Ovary (tissue), 7 donors: ENCODE measurements at regions not wholly inside any gene's neighbourhood (a gene's known extent, or its start where the extent isn't known, plus 50 kb on each side); places are given as distances from the start of the nearest gene placed in this dataset.

ENCODE experiments used
- DNase-seq, 5 donors: peaks; one replicate each; pipeline ENCODE4 v3.0.0-alpha.2; 2019 to 2020
- H3K27ac ChIP-seq, 2 donors: fragments of 200-600 bp; one replicate each; pipeline versions ENCODE4 v1.5.1 to v1.8.0; 2019 to 2022
- H3K27me3 ChIP-seq: fragments of 200-600 bp; one replicate; pipeline ENCODE4 v1.8.0; 2022
- H3K36me3 ChIP-seq: fragments of 200-600 bp; sonication (generic); one replicate; pipeline ENCODE4 v1.5.1; 2019
- H3K4me1 ChIP-seq: one replicate; pipeline ENCODE4 v1.8.1; 2013; ENCODE audit warnings: mild to moderate bottlenecking, moderate library complexity; ENCODE audit not compliant: insufficient read depth
- H3K4me3 ChIP-seq: fragments of 200-600 bp; sonication (generic); one replicate; pipeline ENCODE4 v1.5.1; 2017
- H3K9me3 ChIP-seq, 2 donors: fragments of 200-600 bp in 1 of 2; sonication (generic) in 1 of 2; one replicate each; pipeline versions ENCODE4 v1.5.1 to v1.8.1; 2013 to 2019; ENCODE audit warnings: mild to moderate bottlenecking in 1 of 2, moderate library complexity in 1 of 2
- CTCF ChIP-seq, 3 donors: fragments of 450-650 bp in 2 of 3; fragments of 200-600 bp in 1 of 3; IDR thresholded peaks; one replicate each; pipeline versions ENCODE4 v1.5.1 to v1.8.0; 2016 to 2022; ENCODE audit warnings: antibody characterized with exemption in 3 of 3, mild to moderate bottlenecking in 1 of 3
- EP300 ChIP-seq: sonication (generic); formaldehyde crosslinking; IDR thresholded peaks from one replicate; pipeline ENCODE4 v1.6.1; 2017; ENCODE audit warnings: antibody characterized with exemption
- POLR2A ChIP-seq: fragments of 450-650 bp; IDR thresholded peaks from one replicate; pipeline ENCODE4 v1.6.1; 2017; ENCODE audit warnings: antibody characterized with exemption, mild to moderate bottlenecking, moderate library complexity
- WGBS, 3 donors: extraction: QIAGEN DNeasy Blood & Tissue Kit in 1 of 3; methylation state at CpG; one replicate each; pipeline versions ENCODE4 v1.1.5 to v1.1.7; 2013 to 2017; 5-methylcytosine and 5-hydroxymethylcytosine counted together
- intact Hi-C, 4 donors: fragments of 100-400 bp; cut with DNase I; formaldehyde crosslinking; loops; one replicate each; pipeline versions ENCODE4 v1.11.0 to v1.15.1; 2022 to 2023
- donor health status: DM: no; HTN: no; CAD: no; lungs with moderate emphysema.
- donor health status: DM: no; HTN: no; CAD: no.
- donor health status: Bipolar disorder and iron deficiency.
- donor health status: DM: no; HTN: no; CAD: no.
- donor health status: DM: yes; HTN: yes; CAD: no.

GRCh38 chr3:161559177-161559998, 62.8 kb downstream of the OTOL1 start:
- no peak for DNase-seq
- Histone ChIP-seq H3K27ac (no peak overlapping the region), H3K9me3 (no peaks in the 10 kb centered on the region), H3K4me3 (no peak overlapping the region), H3K36me3 (no peaks in the 10 kb centered on the region), H3K4me1 (no peaks in the 10 kb centered on the region), H3K27me3 (no peaks in the 10 kb centered on the region)
- TF ChIP-seq EP300 (no peak), CTCF (IDR thresholded peaks at IDR 0.05) (peak in 1 of 3 donors; percentile 29)
- intact Hi-C loops: no loop called here
- 10 to 22% (median 10%) methylated on average over 6 of the region's 6 CpGs for WGBS, 3 donors

GRCh38 chr3:161560008-161560637, 63.5 kb downstream of the OTOL1 start:
- Histone ChIP-seq H3K27ac (no peak overlapping the region), H3K9me3 (no peaks in the 10 kb centered on the region), H3K4me3 (no peak overlapping the region), H3K36me3 (no peaks in the 10 kb centered on the region), H3K4me1 (no peaks in the 10 kb centered on the region), H3K27me3 (no peaks in the 10 kb centered on the region)
- intact Hi-C loops: no loop called here
- 15 to 26% (median 17%) methylated on average over 14 of the region's 14 CpGs for WGBS, 3 donors
- no peak for TF ChIP-seq POLR2A
- no peak for TF ChIP-seq EP300
- no peak for TF ChIP-seq CTCF (IDR thresholded peaks at IDR 0.05)
- peak in 2 of 5 donors; percentile 18 to 20 for DNase-seq

- Histone ChIP-seq H3K9me3 (no peaks in the 10 kb centered on the region), H3K4me3 (no peak overlapping the region), H3K27ac (no peak overlapping the region), H3K4me1 (no peaks in the 10 kb centered on the region), H3K36me3 (no peaks in the 10 kb centered on the region), H3K27me3 (no peaks in the 10 kb centered on the region)
- DNase-seq: no peak
- TF ChIP-seq POLR2A: no peak
- 49 to 57% (median 53%) methylated on average over 5 of the region's 5 CpGs for WGBS, 3 donors
- intact Hi-C loops: no loop called here
Measured at GRCh38 chr3:161567577-161568361, 71.2 kb downstream of the OTOL1 start.

DNA sequence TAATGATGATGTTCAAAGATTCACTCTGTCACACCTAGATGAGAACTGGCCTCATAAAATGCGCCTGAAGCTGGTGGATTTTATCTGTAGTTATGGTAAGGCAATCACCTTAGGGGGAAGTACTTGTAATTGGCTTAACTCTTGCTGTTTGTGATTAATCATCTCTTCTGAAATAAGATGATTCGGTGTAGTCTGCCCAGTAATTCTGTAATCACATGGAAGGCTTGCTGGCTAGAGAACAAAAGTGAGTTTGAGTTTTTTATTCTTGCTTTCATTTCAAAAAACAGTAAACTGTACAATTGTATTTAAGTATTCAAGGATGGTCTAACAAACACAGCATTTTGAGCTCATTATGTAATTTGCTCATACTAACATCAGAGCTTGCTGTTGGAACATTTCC, 72.1 kb downstream of the OTOL1 start:
- no peak for DNase-seq
- H3K4me1 ChIP-seq: no peaks in the 10 kb centered on the region
- TF ChIP-seq EP300 (no peak), CTCF (IDR thresholded peaks at IDR 0.05) (no peak), POLR2A (no peak)
- no peak overlapping the region for H3K27ac ChIP-seq
- H3K9me3 ChIP-seq: no peaks in the 10 kb centered on the region
- H3K4me3 ChIP-seq: no peak overlapping the region
- no peaks in the 10 kb centered on the region for H3K27me3 ChIP-seq
- H3K36me3 ChIP-seq: no peaks in the 10 kb centered on the region
- WGBS, 3 donors: 51 to 59% (median 53%) methylated on average over 2 of the region's 2 CpGs
- intact Hi-C loops: no loop called here
